SIG-M5 treated with dmso at 0.1 percent for 504 hours (cell line): ENCODE measurements at regions not wholly inside any gene's neighbourhood (a gene's known extent, or its start where the extent isn't known, plus 50 kb on each side); places are given as distances from the start of the nearest gene placed in this dataset.
"Not testable (repeated sequence)": the region's sequence is repeated elsewhere in the genome, so short reads cannot be mapped to it uniquely, and the experiment has no call there.

Experiments
- DNase-seq: peaks from one replicate; lab custom pipeline; 2025; ENCODE audit not compliant: unreplicated experiment; lab: John Stamatoyannopoulos, UW

- DNase-seq: no peak
Observed at GRCh38 chr7:152949253-152949652, 189.7 kb downstream of the ACTR3B start.

- no peak for DNase-seq
Observed at GRCh38 chr7:152949790-152950189, 190.2 kb downstream of the ACTR3B start.

GRCh38 chr7:152956006-152956405, 196.5 kb downstream of the ACTR3B start:
- DNase-seq: no peak

GRCh38 chr7:152959610-152960009, 200.1 kb downstream of the ACTR3B start:
- DNase-seq: no peak

GRCh38 chr7:152961796-152962195, 202.2 kb downstream of the ACTR3B start:
- not testable (repeated sequence) for DNase-seq

- DNase-seq: no peak
Observed at GRCh38 chr7:152966189-152966588, 206.6 kb downstream of the ACTR3B start.

- DNase-seq: no peak
Observed at GRCh38 chr7:152967958-152968357, 208.4 kb downstream of the ACTR3B start.

GRCh38 chr7:152968514-152968913, 209.0 kb downstream of the ACTR3B start:
- DNase-seq: no peak

GRCh38 chr7:152969335-152969734, 209.8 kb downstream of the ACTR3B start:
- DNase-seq: no peak

- no peak for DNase-seq
Observed at GRCh38 chr7:152969839-152970238, 210.3 kb downstream of the ACTR3B start.

- DNase-seq: no peak
Observed at GRCh38 chr7:152970481-152970880, 210.9 kb downstream of the ACTR3B start.

- DNase-seq: no peak
Observed at GRCh38 chr7:152974577-152974976, 215.0 kb downstream of the ACTR3B start.

GRCh38 chr7:152975076-152975475, 215.5 kb downstream of the ACTR3B start:
- no peak for DNase-seq

- DNase-seq: no peak
Observed at GRCh38 chr7:152979376-152979775, 219.8 kb downstream of the ACTR3B start.

GRCh38 chr7:152984421-152984820, 224.9 kb downstream of the ACTR3B start:
- no peak for DNase-seq

- no peak for DNase-seq
Observed at GRCh38 chr7:152986376-152986775, 226.8 kb downstream of the ACTR3B start.

GRCh38 chr7:152987656-152988055, 228.1 kb downstream of the ACTR3B start:
- no peak for DNase-seq

GRCh38 chr7:152989889-152990380, 230.4 kb downstream of the ACTR3B start:
- DNase-seq: no peak

GRCh38 chr7:152998420-152998819, 238.9 kb downstream of the ACTR3B start:
- no peak for DNase-seq

- no peak for DNase-seq
Observed at GRCh38 chr7:153002115-153002514, 242.6 kb downstream of the ACTR3B start.

GRCh38 chr7:153002572-153002971, 243.0 kb downstream of the ACTR3B start:
- no peak for DNase-seq

- no peak for DNase-seq
Observed at GRCh38 chr7:153004341-153004740, 244.8 kb downstream of the ACTR3B start.

- no peak for DNase-seq
Observed at GRCh38 chr7:153005750-153006435, 246.3 kb downstream of the ACTR3B start.
